ENCODE measurements at regions not wholly inside any gene's neighbourhood (a gene's known extent, or its start where the extent isn't known, plus 50 kb on each side); places are given as distances from the start of the nearest gene placed in this dataset.

- DNase-seq (ENCODE audit: insufficient read length) (no peak), FAIRE-seq (no peak)
- TF ChIP-seq TAF1 (IDR thresholded peaks at IDR 0.05; ENCODE audit: borderline replicate concordance, low read depth, low read length) (no peak), POLR2A (IDR thresholded peaks at IDR 0.05; ENCODE audit: low read depth, low read length) (no peak), POLR2AphosphoS5 (IDR thresholded peaks at IDR 0.05; ENCODE audit: low read depth, low read length) (no peak)
Observed at GRCh38 chr5:8851101-8851500, 694.8 kb downstream of the SEMA5A start.

- TF ChIP-seq POLR2AphosphoS5 (IDR thresholded peaks at IDR 0.05; ENCODE audit: low read depth, low read length) (no peak), TAF1 (IDR thresholded peaks at IDR 0.05; ENCODE audit: borderline replicate concordance, low read depth, low read length) (no peak), POLR2A (IDR thresholded peaks at IDR 0.05; ENCODE audit: low read depth, low read length) (no peak)
- DNase-seq (ENCODE audit: insufficient read length): no peak
- FAIRE-seq: no peak
Observed at GRCh38 chr5:8857051-8857450, 688.8 kb downstream of the SEMA5A start.

- no peak for FAIRE-seq
Observed at GRCh38 chr5:8861764-8862163, 684.1 kb downstream of the SEMA5A start.

GRCh38 chr5:8864053-8864452 lies 681.8 kb downstream of the SEMA5A start:
- FAIRE-seq (peak; percentile 85), DNase-seq (ENCODE audit: insufficient read length) (no peak)
- TF ChIP-seq POLR2A (IDR thresholded peaks at IDR 0.05; ENCODE audit: low read depth, low read length) (no peak), POLR2AphosphoS5 (IDR thresholded peaks at IDR 0.05; ENCODE audit: low read depth, low read length) (no peak), TAF1 (IDR thresholded peaks at IDR 0.05; ENCODE audit: borderline replicate concordance, low read depth, low read length) (no peak)

More at GRCh38 chr5:8861764-8862163, 684.1 kb downstream of the SEMA5A start:
- no peak for DNase-seq (ENCODE audit: insufficient read length)
- TF ChIP-seq POLR2A (IDR thresholded peaks at IDR 0.05; ENCODE audit: low read depth, low read length) (no peak), TAF1 (IDR thresholded peaks at IDR 0.05; ENCODE audit: borderline replicate concordance, low read depth, low read length) (no peak), POLR2AphosphoS5 (IDR thresholded peaks at IDR 0.05; ENCODE audit: low read depth, low read length) (no peak)

GRCh38 chr5:8865266-8865665 lies 680.6 kb downstream of the SEMA5A start:
- TF ChIP-seq POLR2A (IDR thresholded peaks at IDR 0.05; ENCODE audit: low read depth, low read length) (no peak), TAF1 (IDR thresholded peaks at IDR 0.05; ENCODE audit: borderline replicate concordance, low read depth, low read length) (no peak), POLR2AphosphoS5 (IDR thresholded peaks at IDR 0.05; ENCODE audit: low read depth, low read length) (no peak)
- no peak for FAIRE-seq

GRCh38 chr5:8865686-8866374 lies 680.0 kb downstream of the SEMA5A start:
- peak; percentile 78 for FAIRE-seq
- TF ChIP-seq POLR2AphosphoS5 (IDR thresholded peaks at IDR 0.05; ENCODE audit: low read depth, low read length) (no peak), TAF1 (IDR thresholded peaks at IDR 0.05; ENCODE audit: borderline replicate concordance, low read depth, low read length) (no peak), POLR2A (IDR thresholded peaks at IDR 0.05; ENCODE audit: low read depth, low read length) (no peak)
- no peak for DNase-seq (ENCODE audit: insufficient read length)

More at GRCh38 chr5:8865266-8865665, 680.6 kb downstream of the SEMA5A start:
- no peak for DNase-seq (ENCODE audit: insufficient read length)

- TF ChIP-seq TAF1 (IDR thresholded peaks at IDR 0.05; ENCODE audit: borderline replicate concordance, low read depth, low read length) (no peak), POLR2A (IDR thresholded peaks at IDR 0.05; ENCODE audit: low read depth, low read length) (no peak), POLR2AphosphoS5 (IDR thresholded peaks at IDR 0.05; ENCODE audit: low read depth, low read length) (no peak)
- FAIRE-seq: no peak
Observed at GRCh38 chr5:8868283-8868682, 677.6 kb downstream of the SEMA5A start.

GRCh38 chr5:8869932-8870331 lies 675.9 kb downstream of the SEMA5A start:
- DNase-seq (ENCODE audit: insufficient read length) (no peak), FAIRE-seq (no peak)
- no peak for TF ChIP-seq POLR2A (IDR thresholded peaks at IDR 0.05; ENCODE audit: low read depth, low read length)
- TF ChIP-seq POLR2AphosphoS5 (IDR thresholded peaks at IDR 0.05; ENCODE audit: low read depth, low read length): no peak
- no peak for TF ChIP-seq TAF1 (IDR thresholded peaks at IDR 0.05; ENCODE audit: borderline replicate concordance, low read depth, low read length)

More at GRCh38 chr5:8868283-8868682, 677.6 kb downstream of the SEMA5A start:
- DNase-seq (ENCODE audit: insufficient read length): no peak

GRCh38 chr5:8870349-8870958 lies 675.4 kb downstream of the SEMA5A start:
- no peak for FAIRE-seq
- TF ChIP-seq POLR2AphosphoS5 (IDR thresholded peaks at IDR 0.05; ENCODE audit: low read depth, low read length): no peak
- TF ChIP-seq POLR2A (IDR thresholded peaks at IDR 0.05; ENCODE audit: low read depth, low read length): no peak
- no peak for TF ChIP-seq TAF1 (IDR thresholded peaks at IDR 0.05; ENCODE audit: borderline replicate concordance, low read depth, low read length)
- DNase-seq (ENCODE audit: insufficient read length): no peak

- FAIRE-seq (no peak), DNase-seq (ENCODE audit: insufficient read length) (no peak)
- TF ChIP-seq POLR2A (IDR thresholded peaks at IDR 0.05; ENCODE audit: low read depth, low read length) (no peak), POLR2AphosphoS5 (IDR thresholded peaks at IDR 0.05; ENCODE audit: low read depth, low read length) (no peak), TAF1 (IDR thresholded peaks at IDR 0.05; ENCODE audit: borderline replicate concordance, low read depth, low read length) (no peak)
Observed at GRCh38 chr5:8870959-8871355, 674.9 kb downstream of the SEMA5A start.

GRCh38 chr5:8871446-8871845 lies 674.4 kb downstream of the SEMA5A start:
- FAIRE-seq: no peak
- TF ChIP-seq POLR2A (IDR thresholded peaks at IDR 0.05; ENCODE audit: low read depth, low read length) (no peak), POLR2AphosphoS5 (IDR thresholded peaks at IDR 0.05; ENCODE audit: low read depth, low read length) (no peak), TAF1 (IDR thresholded peaks at IDR 0.05; ENCODE audit: borderline replicate concordance, low read depth, low read length) (no peak)
- no peak for DNase-seq (ENCODE audit: insufficient read length)

- TF ChIP-seq TAF1 (IDR thresholded peaks at IDR 0.05; ENCODE audit: borderline replicate concordance, low read depth, low read length) (no peak), POLR2AphosphoS5 (IDR thresholded peaks at IDR 0.05; ENCODE audit: low read depth, low read length) (no peak), POLR2A (IDR thresholded peaks at IDR 0.05; ENCODE audit: low read depth, low read length) (no peak)
- DNase-seq (ENCODE audit: insufficient read length): no peak
- no peak for FAIRE-seq
Observed at GRCh38 chr5:8875722-8876121, 670.2 kb downstream of the SEMA5A start.
